Endothelial cell of umbilical vein (primary cell): ENCODE measurements at regions not wholly inside any gene's neighbourhood (a gene's known extent, or its start where the extent isn't known, plus 50 kb on each side); places are given as distances from the start of the nearest gene placed in this dataset.

ENCODE experiments used
- BruUV-seq: library from RNA; stranded (reverse); fragments of 400-500 nt; replicated peaks from 2 replicates; lab custom pipeline; 2021; lab: Mats Ljungman, UMichigan
- CTCF ChIA-PET: fragments of 300-600, 350-600 bp; sonication (Branson Sonifier 250); formaldehyde crosslinking; loops from one replicate; lab custom pipeline; 2021; ENCODE audit warnings: antibody characterized with exemption, inconsistent platforms; lab: Charles Lee
- POLR2A ChIA-PET: fragments of 300-600, 350-600 bp; sonication (Branson Sonifier 250); formaldehyde crosslinking; loops from one replicate; lab custom pipeline; 2021; ENCODE audit warnings: antibody characterized with exemption, inconsistent platforms; lab: Charles Lee
- DNase-seq: peaks from one replicate; pipeline ENCODE4 v3.0.0-alpha.2; 2011; ENCODE audit warnings: low read depth, low spot score
- FAIRE-seq: peaks from 2 replicates; lab custom pipeline; 2011; peaks lifted over from hg19 to GRCh38; lab: Jason Lieb, UNC
- H2AFZ ChIP-seq: 2 replicates; pipeline ENCODE4 v1.6.0; 2012; ENCODE audit warnings: low read depth, low read length, control low read depth, inconsistent platforms
- H3K27ac ChIP-seq: 2 replicates; pipeline ENCODE4 v1.5.1; 2011; ENCODE audit warnings: low read depth, mild to moderate bottlenecking, control low read depth, low read length, moderate library complexity; ENCODE audit not compliant: insufficient read depth
- H3K27me3 ChIP-seq, 2 experiments: 2 replicates each; pipeline versions ENCODE4 v1.6.0 to v1.6.1; 2011; ENCODE audit warnings: low read length in 2 of 2, mixed read lengths in 1 of 2; ENCODE audit not compliant: control insufficient read depth in 2 of 2, insufficient read depth in 2 of 2
- H3K36me3 ChIP-seq, 2 experiments: 2 replicates in 1 of 2; 3 replicates in 1 of 2; pipeline ENCODE4 v1.5.1; 2011; ENCODE audit warnings: low read length in 2 of 2, mild to moderate bottlenecking in 1 of 2, moderate library complexity in 1 of 2; ENCODE audit not compliant: control insufficient read depth in 2 of 2, insufficient read depth in 2 of 2; ENCODE audit errors: extremely low read depth in 1 of 2
- H3K4me1 ChIP-seq: 3 replicates; pipeline ENCODE4 v1.5.1; 2011; ENCODE audit warnings: mild to moderate bottlenecking, low read length; ENCODE audit not compliant: control insufficient read depth, insufficient read depth; ENCODE audit errors: extremely low read depth
- H3K4me2 ChIP-seq: 2 replicates; pipeline ENCODE4 v1.6.1; 2011; ENCODE audit warnings: low read length, control low read depth, mixed read lengths; ENCODE audit not compliant: insufficient read depth
- H3K4me3 ChIP-seq, 3 experiments: fragments of 200-600 bp in 1 of 3; sonication (generic), shearing (Covaris generic) in 1 of 3; replicated peaks in 1 of 3; 2 replicates each; pipeline ENCODE4 v1.5.1; 2011 to 2016; ENCODE audit warnings: control low read depth in 3 of 3, low read length in 3 of 3, mild to moderate bottlenecking in 2 of 3, inconsistent platforms in 1 of 3, low read depth in 1 of 3, moderate library complexity in 1 of 3; ENCODE audit not compliant: insufficient read depth in 1 of 3
- H3K79me2 ChIP-seq: 2 replicates; pipeline ENCODE4 v1.6.0; 2012; ENCODE audit warnings: low read length, inconsistent platforms; ENCODE audit not compliant: control insufficient read depth, insufficient read depth
- H3K9ac ChIP-seq: replicated peaks from 2 replicates; pipeline ENCODE3; 2011; ENCODE audit warnings: low read length, control low read depth; ENCODE audit not compliant: insufficient read depth; ENCODE audit errors: extremely low read depth
- H3K9me1 ChIP-seq: replicated peaks from 3 replicates; pipeline ENCODE4 v1.6.0; 2011; ENCODE audit warnings: mild to moderate bottlenecking, low read length; ENCODE audit not compliant: control insufficient read depth, insufficient read depth; ENCODE audit errors: extremely low read depth
- H3K9me3 ChIP-seq: replicated peaks from 2 replicates; pipeline ENCODE4 v1.5.1; 2012; ENCODE audit warnings: low read length, inconsistent platforms; ENCODE audit not compliant: control insufficient read depth, insufficient read depth
- H4K20me1 ChIP-seq: replicated peaks from 2 replicates; pipeline ENCODE3; 2011; ENCODE audit warnings: mild to moderate bottlenecking, low read length; ENCODE audit not compliant: control insufficient read depth, insufficient read depth; ENCODE audit errors: extremely low read depth
- EZH2 ChIP-seq: IDR thresholded peaks from 2 replicates; pipeline ENCODE4 v1.6.1; 2012; ENCODE audit warnings: borderline replicate concordance, low read depth, mild to moderate bottlenecking, moderate library complexity, low read length, inconsistent platforms; ENCODE audit not compliant: severe bottlenecking
- FOS ChIP-seq: IDR thresholded peaks from 2 replicates; pipeline ENCODE4 v1.6.1; 2011; ENCODE audit warnings: mild to moderate bottlenecking, low read length, moderate library complexity, borderline replicate concordance; ENCODE audit not compliant: insufficient read depth
- GATA2 ChIP-seq: IDR thresholded peaks from 2 replicates; pipeline ENCODE4 v1.7.0; 2011; ENCODE audit warnings: low read depth, mild to moderate bottlenecking, moderate library complexity, mixed read lengths, low read length; ENCODE audit not compliant: insufficient read length, insufficient read depth
- JUN ChIP-seq: IDR thresholded peaks from 2 replicates; pipeline ENCODE4 v1.6.1; 2011; ENCODE audit warnings: borderline replicate concordance, low read depth; ENCODE audit not compliant: insufficient read length, insufficient read depth
- MYC ChIP-seq: IDR thresholded peaks from one replicate; pipeline ENCODE4 v1.6.1; 2011; ENCODE audit warnings: mild to moderate bottlenecking, low read depth, low read length
- POLR2A ChIP-seq: IDR thresholded peaks from 2 replicates; pipeline ENCODE4 v1.6.1; 2012; ENCODE audit warnings: low read depth, mild to moderate bottlenecking, control low read depth, low read length
- POLR2AphosphoS5 ChIP-seq: IDR thresholded peaks from 2 replicates; pipeline ENCODE4 v1.6.1; 2012; ENCODE audit warnings: low read depth, mild to moderate bottlenecking, control low read depth, low read length, moderate library complexity; ENCODE audit not compliant: insufficient read depth
- dilution Hi-C: fragments of 300-500 bp; cut with MboI; formaldehyde crosslinking; loops from one replicate; pipeline ENCODE4 v1.15.0; 2019; ENCODE audit warnings: low sequenced_read_pairs; ENCODE audit not compliant: extremely low pct_ligation_motif_present
- intact Hi-C: fragments of 100-400 bp; cut with micrococcal nuclease; formaldehyde crosslinking; loops from one replicate; pipeline ENCODE4 v1.10.0; 2022
- TF ChIP-seq, protein P1 (sequence below), 2 donors: IDR thresholded peaks; 1 replicate in 1 of 2; 2 replicates in 1 of 2; pipeline ENCODE4 v1.5.1; 2011; ENCODE audit warnings: low read length in 2 of 2, mild to moderate bottlenecking in 2 of 2, moderate library complexity in 2 of 2, control low read depth in 1 of 2, inconsistent platforms in 1 of 2, low read depth in 1 of 2; ENCODE audit not compliant: insufficient read depth in 1 of 2; ENCODE audit errors: extremely low read depth in 1 of 2
- TF ChIP-seq, protein P2 (sequence below): IDR thresholded peaks from 2 replicates; pipeline ENCODE4 v1.6.1; 2011; ENCODE audit not compliant: insufficient read depth, insufficient read length

DNA sequence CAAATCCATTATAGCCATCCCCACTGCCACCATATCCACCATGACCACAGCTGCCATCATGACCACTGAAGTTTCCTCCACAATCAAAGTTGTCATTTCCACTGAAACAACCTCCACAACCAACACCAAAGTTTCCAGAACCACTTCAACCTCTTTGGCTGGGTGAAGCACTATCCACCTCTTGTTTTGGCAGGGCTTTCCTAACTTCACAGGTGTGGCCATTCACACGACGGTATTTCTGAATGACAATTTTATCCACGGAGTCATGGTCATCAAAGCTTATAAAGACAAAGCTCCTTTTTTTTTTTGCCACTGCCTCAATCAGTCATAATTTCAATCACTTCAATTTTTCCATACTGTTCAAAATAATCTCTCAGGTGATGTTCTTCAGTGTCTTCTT lies 89.8 kb upstream of the UGP2 start:
- Histone ChIP-seq H3K9me1 (no peaks in the 10 kb centered on the region), H3K9me3 (no peaks in the 10 kb centered on the region), H3K4me1 (no peaks in the 10 kb centered on the region), H3K27ac (no peak overlapping the region), H3K27me3 (no peaks in the 10 kb centered on the region), H3K9ac (no peak overlapping the region), H3K4me2 (no peak overlapping the region), H3K36me3 (no peaks in the 10 kb centered on the region), H2AFZ (no peak overlapping the region), H3K4me3 (no peak overlapping the region), H4K20me1 (no peaks in the 10 kb centered on the region), H3K79me2 (no peaks in the 10 kb centered on the region)
- no peak for DNase-seq
- no peak for TF ChIP-seq POLR2AphosphoS5
- TF ChIP-seq, protein P1, sequence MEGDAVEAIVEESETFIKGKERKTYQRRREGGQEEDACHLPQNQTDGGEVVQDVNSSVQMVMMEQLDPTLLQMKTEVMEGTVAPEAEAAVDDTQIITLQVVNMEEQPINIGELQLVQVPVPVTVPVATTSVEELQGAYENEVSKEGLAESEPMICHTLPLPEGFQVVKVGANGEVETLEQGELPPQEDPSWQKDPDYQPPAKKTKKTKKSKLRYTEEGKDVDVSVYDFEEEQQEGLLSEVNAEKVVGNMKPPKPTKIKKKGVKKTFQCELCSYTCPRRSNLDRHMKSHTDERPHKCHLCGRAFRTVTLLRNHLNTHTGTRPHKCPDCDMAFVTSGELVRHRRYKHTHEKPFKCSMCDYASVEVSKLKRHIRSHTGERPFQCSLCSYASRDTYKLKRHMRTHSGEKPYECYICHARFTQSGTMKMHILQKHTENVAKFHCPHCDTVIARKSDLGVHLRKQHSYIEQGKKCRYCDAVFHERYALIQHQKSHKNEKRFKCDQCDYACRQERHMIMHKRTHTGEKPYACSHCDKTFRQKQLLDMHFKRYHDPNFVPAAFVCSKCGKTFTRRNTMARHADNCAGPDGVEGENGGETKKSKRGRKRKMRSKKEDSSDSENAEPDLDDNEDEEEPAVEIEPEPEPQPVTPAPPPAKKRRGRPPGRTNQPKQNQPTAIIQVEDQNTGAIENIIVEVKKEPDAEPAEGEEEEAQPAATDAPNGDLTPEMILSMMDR (IDR thresholded peaks at IDR 0.05; ENCODE audit: extremely low read depth in 1 of 2, insufficient read depth in 1 of 2, low read depth in 1 of 2, low read length in 2 of 2): no peak
- TF ChIP-seq MYC: no peak
- TF ChIP-seq JUN: no peak
- intact Hi-C loops: no loop called here
- BruUV-seq: no TSS peak
- dilution Hi-C loops: no loop called here
- POLR2A ChIA-PET: no interaction called here
- FAIRE-seq: no peak
- CTCF ChIA-PET: interaction anchor here (1.3 kb wide), 1 partner anchor 109 kb away, joined by 4 read pairs; no protein-coding TSS in a partner anchor

DNA sequence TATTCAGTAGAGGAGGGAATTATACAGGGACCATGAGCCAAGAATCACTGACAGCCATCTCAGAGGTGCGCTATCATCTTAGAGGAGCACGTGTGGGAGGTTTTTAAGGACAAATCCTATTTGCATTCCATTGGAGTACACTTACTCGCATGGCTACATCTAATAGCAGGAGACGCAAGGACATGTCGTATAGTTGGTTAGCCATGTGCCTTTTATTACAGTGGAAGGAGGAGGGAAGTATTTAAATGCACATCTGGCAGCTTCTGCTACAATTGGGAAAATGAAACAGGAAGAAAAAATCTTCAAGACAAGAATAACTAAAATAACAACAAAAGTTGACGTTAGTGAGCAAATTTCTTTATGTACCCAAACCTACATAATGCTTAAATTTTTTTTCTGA lies 86.5 kb upstream of the UGP2 start:
- no peaks in the 10 kb centered on the region for H3K27me3 ChIP-seq
- no TSS peak for BruUV-seq
- TF ChIP-seq POLR2AphosphoS5 (no peak), MYC (no peak), JUN (no peak), GATA2 (no peak), EZH2 (no peak), POLR2A (no peak), FOS (no peak)
- TF ChIP-seq, protein P2, sequence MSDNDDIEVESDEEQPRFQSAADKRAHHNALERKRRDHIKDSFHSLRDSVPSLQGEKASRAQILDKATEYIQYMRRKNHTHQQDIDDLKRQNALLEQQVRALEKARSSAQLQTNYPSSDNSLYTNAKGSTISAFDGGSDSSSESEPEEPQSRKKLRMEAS: no peak
- TF ChIP-seq, protein P1 (IDR thresholded peaks at IDR 0.05; ENCODE audit: extremely low read depth in 1 of 2, insufficient read depth in 1 of 2, low read depth in 1 of 2, low read length in 2 of 2): no peak
- FAIRE-seq (no peak), DNase-seq (no peak)
- H3K9me3 ChIP-seq: no peaks in the 10 kb centered on the region
- H4K20me1 ChIP-seq: no peaks in the 10 kb centered on the region
- no peaks in the 10 kb centered on the region for H3K79me2 ChIP-seq
- H3K4me2 ChIP-seq: no peak overlapping the region
- dilution Hi-C loops: no loop called here
- H3K9me1 ChIP-seq: no peaks in the 10 kb centered on the region
- no peak overlapping the region for H3K4me3 ChIP-seq
- H3K36me3 ChIP-seq: no peaks in the 10 kb centered on the region
- POLR2A ChIA-PET: no interaction called here
- CTCF ChIA-PET: no interaction called here
- H3K4me1 ChIP-seq: no peaks in the 10 kb centered on the region
- H3K27ac ChIP-seq: no peak overlapping the region
- no peak overlapping the region for H3K9ac ChIP-seq
- H2AFZ ChIP-seq: no peak overlapping the region
- intact Hi-C loops: no loop called here
